Sigmoid colon (tissue), 4 donors: ENCODE measurements at regions not wholly inside any gene's neighbourhood (a gene's known extent, or its start where the extent isn't known, plus 50 kb on each side); places are given as distances from the start of the nearest gene placed in this dataset.

Experiments
- CTCF ChIP-seq, 4 experiments: fragments of 450-650 bp in 3 of 4; fragments of 200-600 bp in 1 of 4; IDR thresholded peaks; one replicate each; pipeline ENCODE4 v1.5.1; 2016 to 2019; ENCODE audit warnings: antibody characterized with exemption in 4 of 4, mild to moderate bottlenecking in 3 of 4, moderate library complexity in 2 of 4
- POLR2A ChIP-seq, 2 donors: fragments of 450-650 bp; IDR thresholded peaks; one replicate each; pipeline ENCODE4 v1.6.1; 2016; ENCODE audit warnings: antibody characterized with exemption in 2 of 2, mild to moderate bottlenecking in 2 of 2, moderate library complexity in 2 of 2
- POLR2AphosphoS5 ChIP-seq, 4 donors: sonication (generic); formaldehyde crosslinking; IDR thresholded peaks; one replicate each; pipeline ENCODE4 v1.6.1; 2017; ENCODE audit warnings: antibody characterized with exemption in 4 of 4

- TF ChIP-seq POLR2A (IDR thresholded peaks at IDR 0.05) = no peak
- no peak for TF ChIP-seq CTCF (IDR thresholded peaks at IDR 0.05)
- no peak for TF ChIP-seq POLR2AphosphoS5 (IDR thresholded peaks at IDR 0.05)
Measured at GRCh38 chr6:139612135-139612465, 237.7 kb upstream of the CITED2 start.
